OCI-M1 (cell line): ENCODE measurements at regions not wholly inside any gene's neighbourhood (a gene's known extent, or its start where the extent isn't known, plus 50 kb on each side); places are given as distances from the start of the nearest gene placed in this dataset.
A peak's percentile ranks its signal among the peaks of the same experiment; 100 is the strongest.
"Not testable (repeated sequence)": the region's sequence is repeated elsewhere in the genome, so short reads cannot be mapped to it uniquely, and the experiment has no call there.

ENCODE experiments used
- DNase-seq: peaks from one replicate; lab custom pipeline; 2025; lab: John Stamatoyannopoulos, UW

DNA sequence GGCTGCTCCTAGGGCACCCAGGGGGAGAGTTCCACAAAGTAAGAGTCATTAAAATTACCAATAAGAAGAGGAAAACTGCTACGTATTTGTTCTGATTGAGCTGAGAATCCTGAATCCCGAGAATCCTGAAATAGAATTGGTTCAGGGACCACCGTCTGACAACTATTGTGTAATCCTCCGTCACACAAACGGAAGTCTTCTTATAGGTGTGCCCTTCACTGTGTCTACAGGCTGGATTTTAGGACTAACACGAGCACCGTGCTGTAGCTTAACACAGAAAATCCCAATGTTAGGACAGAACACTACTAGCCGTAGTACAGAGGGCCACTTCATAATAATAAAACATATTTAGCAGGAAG lies 50.6 kb upstream of the RNF182 start:
- no peak for DNase-seq

DNA sequence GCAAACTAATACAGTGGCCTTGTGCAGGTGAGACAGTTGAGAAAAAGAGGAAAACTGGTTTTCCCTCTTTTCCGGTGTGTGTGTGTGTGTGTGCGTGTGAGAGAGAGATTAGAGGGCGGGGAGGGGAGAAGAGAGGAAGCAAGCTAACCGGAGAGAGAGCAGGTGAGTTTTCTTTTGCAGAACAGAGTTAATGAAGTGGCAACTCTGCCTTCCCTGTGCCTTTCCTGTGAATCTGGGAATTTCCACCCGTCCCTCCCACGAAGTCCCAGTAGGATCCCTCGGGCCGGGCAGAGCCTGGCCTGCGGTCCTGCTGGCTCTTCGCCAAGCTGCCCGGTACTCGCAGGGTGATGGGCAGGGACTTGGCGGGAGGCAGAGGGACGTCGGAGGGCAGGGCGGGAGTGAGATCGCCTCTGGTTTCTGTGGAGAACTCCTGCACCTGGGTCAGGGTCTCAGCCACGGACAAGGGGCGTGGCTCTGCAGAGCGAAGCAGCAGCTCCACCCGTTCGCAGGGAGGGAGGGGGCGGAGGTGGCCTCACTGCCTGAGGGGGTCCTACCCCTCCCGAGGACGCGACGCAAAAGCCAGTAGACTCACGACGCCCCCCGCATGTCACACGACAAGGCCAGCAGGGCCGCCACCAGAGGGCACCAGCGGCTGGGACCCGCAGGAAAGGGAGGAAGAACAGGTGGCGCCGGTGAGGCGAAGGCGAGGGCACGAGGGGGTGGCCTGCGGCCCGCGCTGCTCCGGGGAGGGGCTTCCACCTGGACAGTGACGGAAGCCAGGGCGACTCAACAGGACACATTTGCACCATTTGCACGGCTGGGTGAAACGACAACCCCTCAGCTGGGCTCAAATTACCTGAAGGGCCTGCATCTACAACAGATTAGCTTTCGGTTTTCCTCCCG lies 51.2 kb upstream of the RNF182 start:
- DNase-seq, result peak; percentile 69

DNA sequence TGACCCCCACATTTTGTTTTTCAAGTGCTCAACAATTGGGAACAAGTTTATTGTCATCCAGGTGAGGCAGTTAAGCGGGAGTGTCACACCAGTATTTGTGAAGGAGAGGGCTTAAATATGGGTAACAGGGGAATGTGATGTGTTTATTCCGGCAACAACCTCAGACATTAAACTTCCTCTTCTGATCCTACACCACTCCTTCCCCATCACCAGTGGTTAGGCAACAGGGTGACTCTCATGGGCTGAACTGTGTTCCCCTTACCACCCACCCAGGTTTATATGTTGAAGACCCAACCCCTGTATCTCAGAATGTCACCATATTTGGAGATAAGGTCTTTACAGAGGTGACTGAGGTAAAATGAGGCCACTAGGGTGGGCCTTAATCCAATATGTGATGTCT lies 52.1 kb upstream of the RNF182 start:
- peak; percentile 22 for DNase-seq

DNA sequence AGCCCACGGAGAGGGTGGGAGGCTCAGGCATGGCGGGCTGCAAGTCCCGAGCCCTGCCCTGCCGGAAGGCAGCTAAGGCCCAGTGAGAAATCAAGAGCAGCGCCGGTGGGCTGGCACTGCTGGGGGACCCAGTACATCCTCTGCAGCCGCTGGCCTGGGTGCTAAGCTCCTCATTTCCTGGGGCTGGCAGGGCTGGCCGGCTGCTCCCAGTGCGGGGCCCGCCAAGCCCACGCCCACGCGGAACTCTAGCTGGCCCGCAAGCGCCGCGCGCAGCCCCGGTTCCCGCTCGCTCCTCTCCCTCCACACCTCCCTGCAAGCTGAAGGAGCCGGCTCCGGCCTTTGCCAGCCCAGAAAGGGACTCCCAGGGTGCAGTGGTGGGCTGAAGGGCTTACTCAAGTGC lies 52.7 kb upstream of the RNF182 start:
- DNase-seq, result not testable (repeated sequence)

DNA sequence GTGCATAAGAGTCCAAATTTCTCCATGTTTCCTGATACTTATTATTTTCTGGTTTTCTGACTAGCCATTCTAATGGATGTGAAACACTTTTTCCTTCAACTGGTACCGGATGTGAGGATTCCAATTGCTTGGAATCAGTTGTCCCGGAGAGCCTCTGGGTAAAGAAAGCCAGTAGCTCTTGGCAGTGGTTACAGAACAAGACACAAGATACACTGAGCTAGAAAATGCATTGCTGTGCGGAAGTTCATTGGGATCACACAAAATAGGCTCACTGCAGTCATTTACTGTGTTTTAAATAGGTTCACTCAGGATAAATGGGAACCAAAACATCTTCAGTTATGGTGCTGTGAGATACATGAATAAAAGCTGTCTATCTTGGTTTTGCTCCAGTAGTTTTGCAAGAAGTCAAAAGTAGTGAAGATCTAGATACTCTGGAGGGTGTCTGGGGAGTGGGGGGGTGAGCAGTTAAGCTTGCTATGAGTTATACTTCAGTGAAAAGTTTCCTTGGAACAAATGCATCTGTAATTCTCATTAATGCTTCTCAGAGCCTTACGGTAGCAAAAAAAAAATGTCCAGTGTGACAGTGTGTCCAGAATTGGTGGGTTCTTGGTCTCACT lies 54.4 kb upstream of the RNF182 start:
- no peak for DNase-seq

DNA sequence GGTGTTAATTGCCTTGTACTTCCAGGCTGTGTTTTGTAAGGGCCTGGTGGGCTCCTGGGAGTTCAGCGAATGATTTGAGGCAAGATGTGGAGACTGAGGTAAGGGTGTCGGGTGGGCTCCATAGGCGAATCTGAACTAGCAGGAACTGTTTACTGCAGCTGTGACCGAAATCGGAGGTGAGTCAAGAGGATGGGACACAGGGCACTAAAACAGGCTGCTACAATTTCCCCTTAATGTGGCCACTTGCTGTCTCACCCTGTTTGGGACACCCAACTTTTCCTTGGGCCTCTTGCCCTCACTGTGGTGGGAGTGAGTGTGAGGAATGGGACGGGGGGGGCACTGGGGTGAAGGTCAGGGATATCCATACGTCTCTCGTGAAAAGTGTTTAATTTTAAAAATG lies 53.9 kb upstream of the MCUR1 start:
- DNase-seq, result no peak

DNA sequence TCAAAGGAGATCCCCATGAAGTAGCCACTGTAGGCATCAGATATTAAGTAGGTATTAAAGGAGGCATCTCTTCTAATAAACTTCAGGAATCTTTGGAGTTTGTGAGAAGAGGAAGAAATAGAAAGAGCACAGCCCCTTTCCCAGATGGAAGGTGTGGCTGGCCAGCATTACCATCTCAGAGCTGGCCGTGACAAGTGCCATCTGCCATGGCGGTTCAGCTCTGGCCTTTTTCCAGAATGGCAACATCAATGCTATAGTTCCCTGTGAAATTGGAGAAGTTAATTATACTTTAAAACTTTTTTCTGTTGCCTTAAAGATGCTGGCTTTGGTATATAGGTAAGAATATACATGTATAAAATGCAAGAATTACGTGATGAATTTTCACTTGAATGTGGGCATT lies 51.9 kb upstream of the MCUR1 start:
- DNase-seq, result no peak

DNA sequence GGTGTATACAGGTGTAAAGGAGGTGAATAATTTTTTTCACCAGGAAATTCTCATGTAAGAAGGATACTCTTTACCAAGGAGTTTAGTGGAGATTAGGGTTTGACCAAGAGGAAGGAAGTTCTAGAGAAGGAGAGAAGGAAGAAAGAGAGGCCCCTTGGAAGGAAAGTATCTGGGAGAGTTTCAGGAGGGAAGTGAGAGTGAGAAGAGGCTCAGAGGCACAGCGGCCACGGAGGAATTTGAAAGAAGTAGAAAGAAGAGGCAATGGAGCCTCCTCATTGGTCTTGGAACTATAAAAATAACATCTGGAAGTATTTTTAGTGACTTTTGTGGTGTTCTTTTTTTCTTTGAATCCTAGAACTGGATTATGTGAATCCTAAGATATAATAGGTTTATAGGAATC lies 50.8 kb upstream of the MCUR1 start:
- DNase-seq, result no peak

DNA sequence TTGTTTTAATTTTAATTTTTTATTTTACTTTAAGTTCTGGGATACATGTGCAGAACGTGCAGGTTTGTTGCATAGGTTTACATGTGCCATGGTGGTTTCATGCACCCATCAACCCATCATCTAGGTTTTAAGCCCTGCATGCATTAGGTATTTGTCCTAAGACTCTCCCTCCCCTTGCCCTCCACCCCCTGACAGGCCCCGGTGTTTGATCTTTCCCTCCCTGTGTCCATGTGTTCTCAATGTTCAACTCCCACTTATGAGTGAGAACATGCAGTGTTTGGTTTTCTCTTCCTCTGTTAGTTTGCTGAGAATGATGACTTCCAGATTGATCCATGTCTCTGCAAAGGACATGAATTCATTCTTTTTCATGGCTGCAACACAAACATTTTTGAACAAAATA lies 50.3 kb upstream of the MCUR1 start:
- DNase-seq, result not testable (repeated sequence)
